ENCODE measurements at regions not wholly inside any gene's neighbourhood (a gene's known extent, or its start where the extent isn't known, plus 50 kb on each side); places are given as distances from the start of the nearest gene placed in this dataset.
"Not testable (repeated sequence)": the region's sequence is repeated elsewhere in the genome, so short reads cannot be mapped to it uniquely, and the experiment has no call there.

GRCh38 chr15:46961795-46962194 lies 755.5 kb upstream of the SEMA6D start:
- Histone ChIP-seq H3K27ac (no peak overlapping the region), H3K4me1 (peaks cover 0 to 18% (median 10%) of the 10 kb centered on the region in 9 donors), H3K36me3 (no peaks in the 10 kb centered on the region), H3K4me3 (no peak overlapping the region), H3K27me3 (no peaks in the 10 kb centered on the region), H3K9me3 (peaks cover 0 to 13% (median 0%) of the 10 kb centered on the region in 11 donors)
- intact Hi-C loops (cut with DNase I) = no loop called here
- no peak for DNase-seq
- peak in 6 of 8 donors; percentile 62 to 91 (median 78) for ATAC-seq
- TF ChIP-seq CTCF (IDR thresholded peaks at IDR 0.05) = no peak

GRCh38 chr15:46988055-46988454 lies 729.2 kb upstream of the SEMA6D start:
- DNase-seq; intact Hi-C loops (cut with DNase I); H3K27me3 ChIP-seq; H3K4me3 ChIP-seq; H3K36me3 ChIP-seq; H3K27ac ChIP-seq; H3K4me1 ChIP-seq; ATAC-seq: not testable (repeated sequence)
- WGBS, 2 donors = 87 to 96% methylated on average over 2 of the region's 2 CpGs
- peaks cover 0 to 59% (median 6%) of the 10 kb centered on the region in 11 donors for H3K9me3 ChIP-seq

GRCh38 chr15:46996359-46996758 lies 720.9 kb upstream of the SEMA6D start:
- 84% methylated on average over 3 of the region's 3 CpGs for WGBS, 2 donors
- no peak for DNase-seq
- no peak for ATAC-seq
- no peak overlapping the region for H3K27ac ChIP-seq
- TF ChIP-seq CTCF (IDR thresholded peaks at IDR 0.05) = no peak
- no peaks in the 10 kb centered on the region for H3K36me3 ChIP-seq
- H3K9me3 ChIP-seq = peaks cover 0 to 52% (median 0%) of the 10 kb centered on the region in 11 donors
- no peak overlapping the region for H3K4me3 ChIP-seq
- intact Hi-C loops (cut with DNase I) = no loop called here
- no peaks in the 10 kb centered on the region for H3K27me3 ChIP-seq
- H3K4me1 ChIP-seq = no peaks in the 10 kb centered on the region

GRCh38 chr15:46997501-46997900 lies 719.8 kb upstream of the SEMA6D start:
- Histone ChIP-seq H3K27ac (no peak overlapping the region), H3K4me1 (no peaks in the 10 kb centered on the region), H3K36me3 (no peaks in the 10 kb centered on the region), H3K4me3 (no peak overlapping the region), H3K27me3 (no peaks in the 10 kb centered on the region), H3K9me3 (peaks cover 0 to 45% (median 0%) of the 10 kb centered on the region in 11 donors)
- no peak for TF ChIP-seq CTCF (IDR thresholded peaks at IDR 0.05)
- intact Hi-C loops (cut with DNase I) = no loop called here
- no peak for DNase-seq
- no peak for ATAC-seq
- 79 to 81% methylated on average over 3 of the region's 3 CpGs for WGBS, 2 donors

GRCh38 chr15:47003568-47003967 lies 713.7 kb upstream of the SEMA6D start:
- no peaks in the 10 kb centered on the region for H3K36me3 ChIP-seq
- peak in 4 of 8 donors; percentile 34 to 58 (median 50) for ATAC-seq
- H3K27me3 ChIP-seq = no peaks in the 10 kb centered on the region
- WGBS, 2 donors = 8 to 21% methylated on average over 1 of the region's 1 CpG
- no peak for TF ChIP-seq CTCF (IDR thresholded peaks at IDR 0.05)
- H3K27ac ChIP-seq = no peak overlapping the region
- DNase-seq = no peak
- intact Hi-C loops (cut with DNase I) = no loop called here
- H3K9me3 ChIP-seq = peaks cover 0 to 48% (median 0%) of the 10 kb centered on the region in 11 donors
- no peaks in the 10 kb centered on the region for H3K4me1 ChIP-seq
- H3K4me3 ChIP-seq = no peak overlapping the region

Measured in heart right ventricle (tissue), 16 donors.